NCI-H1092 (cell line): ENCODE measurements at regions not wholly inside any gene's neighbourhood (a gene's known extent, or its start where the extent isn't known, plus 50 kb on each side); places are given as distances from the start of the nearest gene placed in this dataset.
A peak's percentile ranks its signal among the peaks of the same experiment; 100 is the strongest.

ENCODE experiments used
- DNase-seq: peaks from one replicate; lab custom pipeline; 2025; lab: John Stamatoyannopoulos, UW

DNA sequence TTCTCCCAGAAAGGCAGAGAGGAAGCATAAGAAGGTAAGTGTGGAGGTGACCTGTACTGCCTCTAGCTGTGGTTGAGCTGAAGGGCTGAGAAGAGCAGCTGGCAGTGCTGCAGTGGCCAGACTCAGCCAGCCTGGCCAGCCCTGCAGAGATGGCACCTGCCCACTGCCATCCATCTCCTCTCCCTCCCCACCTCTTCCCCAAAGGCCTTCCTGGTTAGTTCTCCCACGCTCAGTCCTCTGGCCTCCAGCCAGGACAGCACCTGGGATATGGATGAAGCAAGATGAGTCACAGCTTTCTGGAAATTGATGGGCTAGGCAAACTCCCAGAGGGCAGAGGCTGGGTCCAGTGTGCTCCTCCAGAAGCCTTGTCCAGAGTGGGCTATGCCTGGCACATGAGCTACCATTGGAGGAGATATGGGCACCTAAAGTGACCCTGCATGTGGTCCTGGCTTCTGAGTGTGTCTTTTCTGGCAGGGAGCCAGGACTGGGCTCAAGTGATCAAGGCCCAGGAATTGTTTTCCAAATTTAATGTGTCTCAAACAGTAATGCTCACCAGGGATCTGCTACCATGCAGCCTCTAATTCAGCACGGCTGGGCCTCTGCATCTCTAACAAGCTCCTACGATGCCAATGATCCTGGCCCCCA, 81.0 kb upstream of the CACUL1 start:
- peak; percentile 38 for DNase-seq

DNA sequence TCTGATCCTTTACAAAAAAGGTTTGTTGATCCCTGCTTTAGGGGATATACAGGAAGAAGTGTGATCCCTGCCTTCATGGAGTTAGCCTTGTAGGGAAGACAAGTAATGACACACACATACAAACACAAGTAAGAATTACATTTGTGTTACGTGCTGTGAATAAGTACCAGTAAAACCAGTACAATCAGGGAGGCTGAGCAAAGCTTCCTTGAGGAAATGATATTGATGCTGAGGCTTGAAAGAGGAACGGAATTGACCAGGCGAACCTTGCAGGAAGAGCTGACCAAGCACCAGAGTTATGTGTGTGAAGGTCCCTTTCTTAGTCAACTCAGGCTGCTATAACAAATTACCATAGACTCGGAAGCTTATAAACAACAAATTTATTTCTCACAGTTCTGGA, 83.6 kb upstream of the CACUL1 start:
- no peak for DNase-seq

DNA sequence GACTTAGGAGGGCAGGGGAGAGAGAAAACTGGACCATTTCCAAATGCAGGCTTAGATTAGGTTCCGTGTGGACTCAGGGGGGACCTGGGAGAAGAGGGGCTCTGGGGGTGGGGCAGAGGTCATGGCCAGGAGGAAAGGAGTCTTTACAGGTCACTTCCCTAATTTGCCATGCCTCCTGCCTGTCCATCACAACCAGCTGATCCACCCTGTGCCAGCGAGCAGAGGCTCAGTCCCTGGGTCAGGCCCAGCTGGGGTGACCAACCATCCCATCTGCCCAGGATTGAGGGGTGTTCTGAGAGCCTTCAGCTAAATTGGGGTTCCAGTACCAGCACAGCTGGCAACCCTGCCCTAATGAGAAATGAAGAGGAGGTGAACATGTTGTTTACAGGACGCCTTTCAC, 84.6 kb upstream of the CACUL1 start:
- DNase-seq, result no peak

DNA sequence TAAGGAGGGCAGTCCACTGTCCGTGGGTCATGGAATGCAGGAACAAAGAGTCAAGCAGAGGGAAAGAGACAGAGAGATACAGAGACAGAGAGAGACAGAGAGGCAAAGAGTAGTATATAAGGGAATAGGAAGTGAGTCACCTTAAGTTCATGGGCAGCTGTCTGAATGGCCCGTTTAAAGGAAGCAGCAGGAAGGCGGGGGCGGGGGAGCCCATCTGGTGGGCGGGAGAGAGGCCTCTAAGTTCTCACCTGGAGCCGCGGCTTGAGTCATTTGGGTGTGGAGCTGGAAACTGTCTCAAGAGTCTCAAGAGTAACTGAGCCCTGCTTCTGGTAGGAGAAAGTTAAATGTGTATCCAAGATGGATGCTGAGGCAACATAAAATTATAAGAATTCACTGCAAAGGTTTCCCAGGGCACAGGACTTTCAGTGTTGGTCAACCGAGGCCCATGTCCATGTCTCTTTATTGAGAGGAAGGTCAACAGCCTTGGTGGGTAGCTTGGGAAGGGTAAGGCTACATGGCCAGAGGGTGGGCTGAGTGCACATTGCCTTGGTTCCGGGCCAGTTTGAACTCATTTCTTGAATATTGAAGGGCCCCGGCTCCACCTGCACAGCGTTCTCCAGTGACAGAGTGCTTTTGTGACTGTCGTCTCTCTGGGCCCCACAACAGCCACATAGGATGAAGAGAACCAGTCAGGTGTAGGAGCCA, 85.5 kb upstream of the CACUL1 start:
- no peak for DNase-seq

DNA sequence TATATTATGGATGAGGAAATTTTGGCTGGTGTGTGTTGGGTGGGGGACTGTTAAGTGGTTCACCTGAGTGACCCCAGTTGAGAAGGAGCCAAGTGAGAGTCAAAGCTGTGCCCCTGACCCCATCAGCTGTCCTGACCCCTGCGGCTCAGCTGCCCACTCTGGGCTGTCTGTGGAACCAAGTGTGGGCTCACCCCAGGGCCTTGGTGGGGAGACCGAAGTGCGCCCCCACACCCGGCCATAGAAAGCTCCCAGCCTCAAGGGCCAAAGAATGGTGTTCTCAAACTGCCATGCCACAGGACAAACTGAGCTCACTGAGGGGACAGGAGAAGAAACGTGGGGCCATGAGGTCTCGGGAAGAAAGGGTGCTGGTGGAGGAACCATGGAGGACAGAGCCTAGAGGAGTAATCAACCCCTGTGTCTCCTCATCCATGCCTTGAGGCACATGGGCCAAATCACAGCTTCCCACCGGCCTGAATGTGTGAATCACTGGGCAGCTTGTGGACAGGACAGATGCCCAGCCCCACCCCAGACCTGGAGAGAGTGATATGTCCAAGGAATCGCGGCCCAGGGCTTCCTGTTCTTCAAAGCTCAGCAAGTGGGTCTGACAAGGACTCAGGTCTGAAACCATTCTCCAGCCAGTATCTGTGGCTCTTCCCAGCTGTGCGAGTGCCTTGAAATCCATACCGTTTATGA, 86.2 kb upstream of the CACUL1 start:
- no peak for DNase-seq

DNA sequence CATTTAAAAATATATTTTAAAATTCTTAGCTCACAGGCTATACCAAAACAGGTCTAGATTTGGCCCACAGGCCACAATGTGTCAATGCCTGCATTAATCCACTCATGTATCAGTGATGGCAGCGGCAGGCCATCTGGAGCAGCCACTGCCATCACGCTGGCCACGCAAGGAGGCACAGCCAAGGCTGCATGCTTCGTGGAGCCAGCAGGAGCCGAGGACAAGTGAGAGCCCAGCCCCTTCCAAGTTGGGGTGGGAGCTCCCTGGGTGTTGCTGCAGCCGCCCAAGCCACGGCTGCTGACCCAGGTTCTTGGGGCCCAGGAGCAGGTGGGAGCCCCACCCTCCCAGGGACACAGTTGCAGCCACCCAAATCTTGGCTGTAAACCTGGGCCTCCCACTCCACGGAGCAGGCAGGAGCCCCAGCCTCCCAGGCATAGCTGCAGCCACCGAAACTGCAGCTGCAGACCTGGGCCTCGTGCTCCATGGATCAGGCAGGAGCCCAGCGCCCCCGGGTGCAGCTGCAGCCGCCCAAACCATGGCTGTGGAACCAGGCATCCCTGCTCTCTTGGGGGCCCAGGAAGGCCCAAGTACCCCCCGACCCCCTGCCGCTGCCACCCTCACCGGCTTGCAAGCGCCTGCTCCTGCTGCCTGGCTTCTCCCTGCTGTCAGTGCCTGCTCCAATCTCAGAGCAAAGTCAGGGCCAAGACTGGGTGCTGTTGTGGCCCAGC, 87.3 kb upstream of the CACUL1 start:
- no peak for DNase-seq

DNA sequence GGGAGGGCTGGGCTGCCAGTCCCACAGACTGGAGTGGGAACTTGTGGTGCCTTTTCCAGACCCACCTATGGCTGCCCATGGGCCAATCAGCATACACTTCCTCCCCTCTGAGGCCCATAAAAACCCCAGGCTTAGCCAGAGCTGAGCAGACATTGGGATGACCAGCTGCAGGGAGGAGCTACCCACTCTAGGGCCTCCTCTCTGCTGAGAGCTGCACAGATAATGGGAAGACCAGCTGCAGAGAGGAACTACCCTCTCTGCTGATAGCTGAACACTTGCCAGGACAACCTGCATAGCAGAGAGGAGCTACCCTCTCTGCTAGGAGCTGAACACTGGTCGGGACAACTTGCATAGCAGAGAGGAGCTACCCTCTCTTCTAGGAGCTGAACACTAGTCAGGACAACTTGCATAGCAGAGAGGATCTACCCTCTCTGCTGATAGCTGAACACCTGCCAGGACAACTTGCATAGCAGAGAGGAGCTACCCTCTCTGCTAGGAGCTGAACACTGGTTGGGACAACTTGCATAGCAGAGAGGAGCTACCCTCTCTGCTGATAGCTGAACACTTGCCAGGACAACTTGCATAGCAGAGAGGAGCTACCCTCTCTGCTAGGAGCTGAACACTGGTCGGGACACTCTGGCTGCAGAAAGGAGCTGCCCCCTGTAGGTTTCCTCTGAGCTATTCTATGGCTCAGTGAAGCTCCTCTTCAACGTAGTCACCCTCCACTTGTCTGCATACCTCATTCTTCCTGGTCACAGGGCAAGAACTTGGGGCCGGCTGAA, 88.3 kb upstream of the CACUL1 start:
- DNase-seq, result no peak

DNA sequence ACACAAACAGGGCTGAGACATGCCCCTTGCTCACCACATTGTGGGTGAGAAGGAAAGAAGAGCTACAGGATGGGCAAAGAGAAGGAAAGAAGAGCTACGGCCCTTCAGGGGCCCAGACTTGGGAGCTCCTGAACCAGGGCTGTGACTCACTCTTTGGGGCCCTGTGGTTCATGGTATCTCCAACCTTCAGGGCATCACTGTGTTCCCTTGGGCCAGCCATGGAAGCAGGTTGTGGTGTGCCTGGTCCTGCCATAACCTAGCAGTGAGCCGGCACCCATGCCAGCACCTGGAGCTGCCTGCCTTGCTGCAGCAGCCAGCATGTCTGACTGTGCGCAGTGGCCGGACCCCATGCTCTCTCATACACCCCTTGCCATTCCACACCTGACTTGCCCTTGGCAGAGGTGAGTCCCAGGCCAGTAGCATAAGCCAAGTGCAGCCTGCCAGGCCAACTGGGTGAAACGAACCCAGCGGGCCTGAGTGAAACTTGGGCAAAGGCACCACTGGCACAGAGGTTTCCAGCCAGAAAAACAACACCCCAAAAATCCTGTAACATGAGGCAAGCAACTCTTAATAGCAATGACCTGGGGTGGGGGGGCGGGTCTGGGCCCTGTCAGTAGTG, 89.0 kb upstream of the CACUL1 start:
- no peak for DNase-seq

DNA sequence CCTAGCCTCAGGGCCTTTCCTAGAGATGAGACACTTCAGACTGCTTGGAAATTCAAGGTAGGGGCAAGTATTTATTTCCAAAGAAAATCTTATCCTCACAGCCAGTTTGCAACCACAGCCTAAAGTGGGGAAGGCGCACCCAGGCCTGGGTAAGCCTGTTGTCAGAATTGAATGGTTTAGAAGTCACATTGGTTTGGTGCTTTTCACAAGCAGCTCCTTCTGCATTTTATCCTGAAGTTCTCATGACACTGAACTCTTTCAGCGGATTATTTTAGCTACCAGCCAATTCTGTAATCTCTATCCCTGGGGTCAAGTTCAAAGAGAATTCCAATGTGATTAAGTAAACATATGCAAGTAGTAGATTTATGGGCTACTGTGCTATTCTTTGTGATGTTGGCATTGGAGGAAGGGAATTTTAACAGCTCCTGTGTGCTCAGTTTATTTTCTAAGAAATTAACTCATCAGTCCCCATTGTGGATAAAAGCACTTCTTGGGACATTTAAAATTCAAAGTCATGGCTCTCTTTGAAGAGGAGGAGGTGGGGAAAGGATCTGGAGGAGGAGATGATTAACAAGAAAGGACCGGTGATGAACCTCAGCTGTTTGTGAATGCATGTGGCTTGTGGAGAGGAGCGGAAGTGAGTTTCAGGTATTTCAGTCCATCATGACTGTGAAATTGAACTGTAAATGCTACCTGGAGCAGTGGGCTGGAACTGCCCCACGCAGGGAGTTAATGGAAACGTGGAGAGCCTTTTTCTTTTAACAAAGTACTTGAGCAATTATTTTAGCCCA, 90.2 kb upstream of the CACUL1 start:
- no peak for DNase-seq

DNA sequence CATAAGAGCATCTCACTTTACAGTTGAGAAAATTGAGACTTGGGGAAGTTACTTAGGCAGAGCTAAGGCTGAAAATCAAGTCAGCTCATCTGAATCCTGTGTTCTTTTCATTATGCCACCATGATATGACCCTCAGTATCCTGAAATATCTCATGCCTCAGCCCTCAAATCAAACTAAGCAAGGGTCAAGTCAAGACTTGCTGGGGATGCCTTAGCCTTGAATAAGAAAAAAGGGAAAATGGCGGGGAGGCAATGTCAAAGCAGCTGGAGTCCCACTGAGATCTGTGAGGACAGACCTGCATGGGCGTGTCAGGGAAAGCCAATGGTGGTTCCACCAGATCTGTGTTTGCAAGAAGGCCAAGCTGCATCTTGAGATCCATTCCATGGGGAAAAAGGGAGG, 91.0 kb upstream of the CACUL1 start:
- DNase-seq, result no peak

DNA sequence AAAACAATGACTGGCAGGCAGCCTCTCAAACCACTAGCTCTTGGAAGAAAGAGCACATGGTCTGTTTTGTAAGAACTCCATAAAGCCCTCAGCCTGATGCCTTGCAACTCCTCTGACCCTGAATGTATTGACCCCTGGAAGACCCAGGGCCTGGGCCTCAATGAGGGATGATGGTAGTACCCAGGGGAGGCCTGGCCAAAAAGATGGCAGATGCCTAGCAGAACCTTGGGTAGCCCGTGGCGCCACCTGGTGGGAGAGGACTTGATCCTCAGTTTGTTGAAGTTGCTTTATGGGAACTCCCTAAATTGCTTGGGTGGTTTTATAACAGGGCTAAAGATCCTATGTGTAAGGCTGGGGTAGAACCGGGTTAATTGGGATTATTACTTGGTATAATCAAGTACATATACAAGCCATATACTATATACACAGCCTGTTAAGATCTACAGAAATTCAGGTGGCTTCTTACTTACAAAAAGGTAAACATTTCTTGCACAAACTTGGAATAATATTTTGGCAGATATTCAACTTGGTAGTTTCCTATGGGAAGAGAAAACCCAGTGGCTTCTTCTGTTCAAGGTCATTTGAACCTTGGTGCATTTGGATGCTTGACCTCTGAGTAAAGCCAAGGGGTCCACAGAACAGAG, 95.8 kb upstream of the CACUL1 start:
- DNase-seq, result peak; percentile 55

DNA sequence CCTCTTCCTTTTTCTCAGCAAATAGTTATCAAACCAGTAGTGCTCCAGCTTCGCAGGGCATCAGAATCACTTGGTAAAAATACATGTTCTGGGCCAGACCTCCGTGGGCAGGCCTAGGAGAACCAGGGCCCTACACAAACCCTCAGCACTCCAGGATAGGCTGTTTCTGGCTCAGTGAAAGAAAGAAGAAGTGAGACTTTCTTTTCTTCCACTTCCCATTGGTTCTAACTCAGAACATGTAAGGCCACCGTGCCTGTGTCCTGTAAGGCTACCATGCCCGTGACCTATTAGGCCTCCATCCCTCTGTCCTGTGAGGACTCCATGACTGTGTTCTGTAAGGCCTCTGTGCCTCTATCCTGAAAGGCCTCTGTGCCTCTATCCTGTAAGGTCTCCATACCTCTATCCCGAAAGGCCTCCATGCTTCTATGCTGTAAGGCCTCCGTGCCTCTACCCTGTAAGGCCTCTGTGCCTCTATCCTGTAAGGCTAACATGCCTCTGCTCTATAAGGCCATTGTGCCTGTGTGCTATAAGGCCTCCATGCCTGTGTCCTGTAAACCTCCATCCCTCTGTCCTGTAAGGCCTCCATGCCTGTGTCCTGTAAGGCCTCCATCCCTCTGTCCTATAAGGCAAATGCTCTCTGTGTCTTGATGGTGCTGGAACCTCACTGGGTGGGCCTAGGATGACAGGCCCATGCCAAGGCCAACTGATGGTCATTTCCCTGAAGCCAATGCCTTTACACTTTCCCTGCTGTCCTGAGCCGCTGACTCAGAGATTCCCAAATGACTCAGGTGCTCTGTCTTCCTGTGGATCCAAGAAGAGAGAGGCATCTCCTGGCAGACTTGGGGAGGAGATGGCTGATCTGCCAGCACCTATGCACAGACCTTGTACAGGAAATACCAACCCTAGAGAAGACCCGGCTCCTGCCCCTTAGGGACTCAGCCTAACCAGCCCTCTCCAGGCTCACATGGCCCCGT, 96.6 kb upstream of the CACUL1 start:
- no peak for DNase-seq

DNA sequence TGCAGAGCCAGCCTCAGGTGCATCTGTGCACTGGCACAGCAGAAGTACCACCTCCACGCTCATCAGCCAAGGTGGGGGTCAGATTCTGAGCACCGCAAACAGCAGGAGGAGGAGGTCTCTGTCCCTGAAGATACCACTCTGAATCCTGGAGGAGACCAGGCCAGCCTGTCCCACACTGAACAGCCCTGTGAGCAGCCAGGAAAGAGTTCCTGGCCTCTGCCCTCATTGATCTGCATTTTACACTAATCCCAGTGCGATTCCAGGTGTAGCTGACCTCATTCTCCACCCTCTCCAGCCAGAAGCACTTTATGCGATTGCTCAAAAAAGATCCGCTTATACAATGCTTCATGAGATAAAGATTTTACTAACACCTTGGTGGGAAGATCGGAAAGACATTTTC, 99.1 kb upstream of the CACUL1 start:
- DNase-seq, result no peak

DNA sequence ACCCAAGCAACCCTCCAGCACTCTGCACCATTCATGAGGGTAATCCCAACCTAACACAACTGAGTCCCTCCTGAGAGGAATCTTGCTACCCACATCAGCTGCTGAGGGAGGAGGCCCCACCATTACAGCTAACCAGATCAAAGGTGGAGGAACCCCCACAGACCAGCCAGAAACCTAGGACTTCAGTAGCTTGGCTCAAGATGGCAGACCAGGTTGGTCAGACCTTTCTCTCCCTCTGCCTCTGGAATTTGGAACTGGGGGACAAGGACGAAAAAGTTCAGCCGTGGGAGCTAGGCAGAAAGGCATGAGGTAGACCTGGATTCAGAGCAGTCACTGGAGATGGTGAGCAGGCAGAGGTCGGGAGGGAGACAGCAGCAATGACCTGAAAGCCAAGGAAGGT, 101.3 kb upstream of the CACUL1 start:
- DNase-seq, result no peak

DNA sequence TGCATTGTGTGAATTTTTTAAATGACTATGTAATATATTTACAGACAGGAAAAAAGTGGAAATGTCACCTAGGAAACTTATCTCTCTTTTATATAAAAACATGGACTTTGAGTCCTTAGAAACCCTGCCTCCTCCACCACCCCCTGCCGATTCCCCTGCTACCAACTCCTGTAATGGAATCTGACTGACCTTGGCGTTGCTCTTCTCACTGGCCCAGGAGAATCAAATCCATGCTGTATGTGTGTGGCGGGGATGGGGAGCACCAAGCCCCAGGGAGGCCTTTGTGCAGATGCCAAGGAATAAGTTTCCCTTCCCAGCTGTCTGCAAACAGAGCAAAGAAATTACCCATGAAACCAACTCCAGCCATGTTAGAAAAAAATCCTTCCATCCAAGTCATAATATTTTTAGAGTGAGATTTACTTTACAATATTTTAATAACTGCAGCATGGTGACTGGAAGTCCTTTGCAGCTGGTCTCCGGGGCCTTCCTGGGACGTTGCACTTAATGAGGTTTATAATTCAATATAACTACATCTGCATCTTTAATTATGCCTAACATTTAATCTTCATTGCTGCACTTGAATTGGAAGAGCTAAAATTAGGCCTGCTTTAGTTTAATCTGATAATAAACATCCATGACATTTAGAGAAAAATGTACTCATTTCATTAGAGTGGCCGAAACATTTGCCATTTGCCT, 111.4 kb upstream of the CACUL1 start:
- DNase-seq, result no peak

DNA sequence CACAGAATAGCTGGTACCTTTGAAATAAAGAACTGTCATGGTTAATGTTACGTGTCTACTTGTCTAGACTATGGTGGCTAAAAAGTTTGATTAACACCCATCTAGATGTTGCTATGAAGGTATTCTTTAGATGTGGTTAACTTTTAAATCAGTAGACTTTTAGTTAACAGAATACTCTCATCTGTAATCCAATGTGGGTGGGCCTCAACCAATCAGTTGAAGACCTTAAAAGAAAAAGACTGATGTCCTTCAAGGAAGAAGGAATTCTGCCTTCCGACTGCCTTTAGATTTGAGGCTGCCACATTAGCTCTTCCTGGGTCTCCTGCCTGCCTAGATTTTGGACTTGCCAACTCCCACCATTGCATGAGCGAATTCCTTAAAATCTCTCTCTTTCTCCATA, 113.0 kb upstream of the CACUL1 start:
- DNase-seq, result no peak

DNA sequence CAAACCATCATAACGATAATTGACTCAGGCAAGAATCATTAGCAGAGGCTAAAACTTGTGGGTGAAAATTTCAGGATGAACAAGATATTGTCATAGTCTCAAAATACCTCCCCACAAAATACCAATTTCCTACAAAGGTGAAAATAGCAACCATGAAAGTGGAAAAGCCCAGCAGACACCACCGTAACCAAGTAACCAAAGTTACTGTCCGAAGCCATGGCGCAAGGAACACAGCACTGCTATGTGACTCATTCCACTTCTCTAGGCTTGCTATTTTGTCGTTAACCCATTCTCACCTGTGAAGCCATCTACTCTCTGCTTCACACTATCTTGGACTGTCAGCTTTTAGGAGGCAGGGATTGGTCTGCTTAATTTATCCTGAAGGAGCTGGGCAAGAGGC, 113.8 kb upstream of the CACUL1 start:
- DNase-seq, result no peak

DNA sequence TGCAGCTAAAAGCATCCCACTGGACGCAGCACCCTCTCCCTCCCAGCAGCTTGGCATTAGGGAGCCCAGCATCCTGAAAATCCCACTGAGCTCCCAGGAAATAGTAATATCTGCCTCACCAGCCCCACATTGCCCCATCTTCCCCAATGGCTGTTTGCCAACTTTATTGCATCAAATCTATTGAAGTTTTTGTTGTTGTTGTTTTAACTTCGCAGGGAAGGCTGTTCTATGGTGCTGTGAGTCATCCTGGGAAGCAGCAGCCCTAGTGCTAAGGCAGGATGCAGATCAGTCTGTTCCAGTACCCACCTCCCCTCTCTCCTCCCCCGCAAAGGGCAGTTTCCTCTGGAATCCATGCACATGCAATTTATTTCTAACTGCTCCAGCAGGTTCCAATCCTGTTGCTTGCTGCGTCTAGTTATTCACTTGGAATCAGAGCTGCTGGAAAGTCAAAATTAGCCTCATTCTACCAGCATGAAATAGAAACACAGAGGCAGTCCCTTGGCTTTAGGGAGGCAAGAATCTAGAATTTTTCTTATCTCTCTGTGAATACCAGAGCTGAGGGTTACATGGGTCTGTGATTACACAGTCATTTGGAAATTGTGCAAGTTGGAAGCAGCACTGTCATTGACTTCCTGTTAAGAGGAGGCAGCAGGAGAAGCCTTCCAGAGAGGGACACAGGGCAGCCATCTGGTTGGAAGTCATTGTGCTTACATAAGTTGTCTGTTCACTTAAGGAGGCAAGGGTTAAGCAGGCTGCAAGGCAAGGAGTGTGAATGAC, 115.9 kb upstream of the CACUL1 start:
- no peak for DNase-seq
